HG03103 (cell line): ENCODE measurements at regions not wholly inside any gene's neighbourhood (a gene's known extent, or its start where the extent isn't known, plus 50 kb on each side); places are given as distances from the start of the nearest gene placed in this dataset.
"Not testable (repeated sequence)": the region's sequence is repeated elsewhere in the genome, so short reads cannot be mapped to it uniquely, and the experiment has no call there.

ENCODE experiments used
- ATAC-seq: cut with Tn5 transposase; IDR thresholded peaks from one replicate; pipeline ENCODE4 v1.9.1; 2021; ENCODE audit warnings: low read depth; ENCODE audit not compliant: unreplicated experiment

DNA sequence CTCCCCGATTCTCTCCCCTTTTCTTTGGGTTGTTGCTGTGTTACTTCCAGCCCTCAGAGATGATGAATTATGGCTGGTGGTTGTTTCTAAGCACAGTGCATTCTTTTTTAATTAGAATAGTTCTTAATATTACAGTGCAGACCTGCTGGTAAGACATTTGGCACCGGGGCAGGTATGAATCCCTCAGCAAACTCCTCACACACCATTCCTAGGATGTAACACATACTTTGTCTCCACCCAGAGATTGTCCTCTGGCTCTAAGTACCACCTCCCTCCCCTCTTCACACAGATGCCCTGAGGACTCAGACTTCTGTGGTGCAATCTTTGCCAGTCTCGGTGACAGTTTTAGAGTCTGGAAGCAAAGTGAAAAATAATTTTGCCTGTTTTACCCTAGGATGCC, 143.1 kb downstream of the HLX start:
- ATAC-seq: no peak

GRCh38 chr1:221023482-221023881, 144.2 kb downstream of the HLX start:
- ATAC-seq: no peak

DNA sequence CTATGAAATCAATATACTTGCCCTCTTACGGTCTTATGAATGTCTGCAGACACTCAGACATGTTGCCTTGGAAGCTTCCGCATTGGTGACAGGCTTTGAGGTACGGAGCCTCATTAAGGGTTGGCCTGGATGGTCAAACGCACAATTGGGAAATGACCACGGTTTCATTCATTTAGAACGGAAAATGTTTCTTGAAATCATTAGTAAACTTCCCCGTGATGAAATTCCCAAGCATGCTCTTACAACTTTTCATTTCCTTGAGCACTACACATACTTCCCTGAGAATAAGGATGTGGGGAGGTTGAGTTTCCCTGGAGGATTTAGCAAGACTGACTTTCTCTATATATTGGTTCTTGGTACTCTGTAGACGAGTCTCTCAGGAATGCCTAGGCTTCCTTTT, 146.3 kb downstream of the HLX start:
- ATAC-seq: no peak

DNA sequence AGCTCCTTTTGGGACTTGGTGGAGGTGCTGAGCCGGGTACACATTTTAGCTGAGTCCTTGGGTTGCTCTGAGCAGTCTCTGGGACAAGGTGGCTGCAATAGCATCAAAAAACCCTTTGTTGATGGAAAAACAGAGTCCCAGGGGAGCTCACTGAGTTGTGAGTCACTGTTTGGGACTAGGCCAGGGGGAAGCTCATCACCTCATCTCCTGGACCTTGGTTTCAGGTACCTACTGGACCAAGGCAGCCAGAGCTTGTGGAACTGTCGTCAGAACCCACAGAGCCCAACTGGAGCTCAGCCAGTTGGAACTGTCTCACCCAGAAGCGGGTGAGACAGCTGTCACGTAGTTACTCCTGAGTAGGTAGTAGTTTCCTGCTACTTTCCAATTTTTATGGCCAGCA, 146.7 kb downstream of the HLX start:
- no peak for ATAC-seq

DNA sequence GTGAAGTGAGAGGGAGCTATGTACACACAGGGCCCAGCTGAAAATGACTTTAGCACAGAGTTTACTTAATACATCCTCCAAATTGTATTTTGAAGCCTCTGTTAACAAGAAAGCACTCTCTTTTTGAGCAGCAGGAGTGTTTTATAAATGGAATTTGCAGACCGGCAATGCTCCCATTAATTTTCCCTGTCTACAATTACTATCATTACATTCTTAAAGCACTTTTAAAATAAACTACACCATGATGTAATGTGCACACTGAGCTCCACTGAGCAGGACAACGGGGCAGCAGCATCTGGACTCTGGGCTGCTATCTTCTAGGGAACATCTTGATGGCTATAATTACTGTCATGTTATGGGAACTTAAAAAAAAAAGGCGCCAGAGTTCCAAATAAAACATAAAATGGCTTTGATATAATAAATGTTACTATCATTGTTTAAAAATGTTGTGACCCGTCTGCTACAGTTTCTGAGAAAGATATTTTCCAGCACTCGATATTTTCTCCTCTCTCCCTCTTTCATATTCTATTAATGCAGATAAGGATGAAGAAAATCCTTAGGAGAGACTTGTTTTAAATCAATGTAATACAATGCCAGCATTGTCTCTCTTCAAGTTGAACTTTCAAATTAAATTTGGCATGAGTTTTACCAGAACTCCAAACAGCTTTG, 150.9 kb downstream of the HLX start:
- ATAC-seq: no peak

- no peak for ATAC-seq
These were observed 151.7 kb downstream of the HLX start for GRCh38 chr1:221030990-221031389.

DNA sequence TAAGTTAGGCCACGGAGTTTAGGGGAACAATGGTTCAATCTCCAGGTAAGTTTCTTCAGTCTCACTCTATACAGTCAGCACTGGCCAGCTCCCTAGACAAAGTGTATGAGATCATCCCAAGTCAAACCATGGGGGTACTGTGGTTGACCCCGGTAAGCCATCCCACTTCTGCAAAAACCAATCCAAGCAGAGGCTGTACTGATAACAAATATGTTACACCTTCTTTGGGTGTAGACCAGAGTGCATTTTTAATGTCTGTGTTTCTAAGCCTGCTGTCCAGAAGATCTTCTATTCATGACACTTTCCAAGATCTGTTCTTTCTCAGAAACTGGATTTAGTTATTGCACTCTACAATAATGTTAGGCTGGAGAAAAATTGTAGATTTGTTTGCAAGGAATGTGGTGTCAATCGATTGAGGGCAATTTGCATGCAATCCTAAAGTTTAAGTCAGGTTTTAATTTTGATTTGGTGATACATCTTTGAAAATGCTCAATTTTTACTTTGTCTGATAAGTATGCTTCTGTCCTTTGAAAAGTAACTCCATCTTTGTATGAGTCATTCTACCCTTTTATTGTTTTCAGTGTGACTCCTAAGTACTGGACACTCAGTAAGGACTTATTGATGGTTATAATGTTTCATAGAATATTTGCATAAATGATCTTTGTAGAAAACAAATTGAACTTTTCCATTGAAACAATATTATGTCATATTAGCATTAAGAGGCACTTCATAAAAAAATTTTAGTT, 152.4 kb downstream of the HLX start:
- no peak for ATAC-seq

DNA sequence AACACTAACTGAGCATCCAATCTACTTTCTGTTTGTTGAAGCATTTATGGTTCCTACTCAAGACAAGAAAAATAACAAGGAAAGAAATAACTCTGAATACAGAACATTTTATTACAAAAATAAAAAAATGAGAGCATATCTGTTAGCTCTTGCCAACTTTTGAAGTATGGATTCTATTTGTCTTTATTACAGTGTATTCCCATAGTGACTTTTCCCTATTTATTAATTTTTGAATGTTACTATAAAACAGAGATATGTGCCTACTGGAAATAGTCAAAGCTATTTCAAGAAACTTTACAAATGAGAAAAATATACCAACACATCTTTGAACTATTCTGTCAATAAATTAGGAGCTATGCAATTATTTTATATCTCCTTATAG, 153.0 kb downstream of the HLX start:
- ATAC-seq: no peak

- ATAC-seq: no peak
These were observed 153.5 kb downstream of the HLX start for GRCh38 chr1:221032637-221033280.

DNA sequence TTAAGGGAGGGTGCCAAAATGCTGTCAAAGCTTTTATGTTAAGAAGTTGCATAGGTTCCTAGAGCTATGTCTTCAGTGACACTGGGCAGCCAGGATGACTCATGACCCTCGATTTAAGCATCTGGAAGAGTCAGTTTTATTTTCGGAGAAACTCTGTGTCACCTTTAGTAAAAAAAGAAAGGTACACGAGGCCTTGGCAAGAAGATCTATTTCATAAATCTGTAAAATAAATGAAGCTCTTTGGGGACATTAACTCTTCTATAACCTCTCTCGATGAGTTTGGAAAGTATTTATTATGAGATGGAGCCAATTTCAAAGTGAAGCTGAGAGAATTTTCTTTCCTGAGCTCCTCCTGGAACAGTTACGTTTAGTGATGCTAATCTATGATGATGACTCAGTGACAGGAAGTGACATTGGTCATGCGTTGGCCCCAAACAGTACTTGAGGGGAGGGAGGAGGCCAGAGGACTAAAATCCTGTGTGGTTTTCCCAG, 156.5 kb downstream of the HLX start:
- ATAC-seq: no peak

DNA sequence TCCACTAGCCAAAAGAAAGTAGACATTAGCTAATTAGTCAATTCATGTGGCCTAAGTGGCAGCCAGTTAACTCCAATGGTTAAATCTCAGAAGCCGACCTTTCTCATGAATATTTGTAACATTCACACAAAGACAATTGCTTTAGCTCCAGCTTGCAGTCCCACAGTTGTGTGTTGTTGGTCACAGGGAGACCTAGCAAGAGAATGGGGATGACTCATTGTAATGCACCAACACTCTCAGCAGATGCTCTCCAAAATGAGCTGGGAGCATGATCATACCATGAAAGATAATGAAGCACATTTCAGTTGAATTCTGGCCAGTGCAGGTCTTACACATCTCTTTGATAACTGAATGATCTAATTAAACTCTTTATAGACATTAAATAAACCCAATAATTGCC, 160.4 kb downstream of the HLX start:
- ATAC-seq: no peak

GRCh38 chr1:221040101-221040500, 160.9 kb downstream of the HLX start:
- no peak for ATAC-seq

- no peak for ATAC-seq
These were observed 161.5 kb downstream of the HLX start for GRCh38 chr1:221040691-221041285.

- ATAC-seq: no peak
These were observed 165.3 kb downstream of the HLX start for GRCh38 chr1:221044538-221044937.

GRCh38 chr1:221045151-221045550, 165.9 kb downstream of the HLX start:
- ATAC-seq: no peak

DNA sequence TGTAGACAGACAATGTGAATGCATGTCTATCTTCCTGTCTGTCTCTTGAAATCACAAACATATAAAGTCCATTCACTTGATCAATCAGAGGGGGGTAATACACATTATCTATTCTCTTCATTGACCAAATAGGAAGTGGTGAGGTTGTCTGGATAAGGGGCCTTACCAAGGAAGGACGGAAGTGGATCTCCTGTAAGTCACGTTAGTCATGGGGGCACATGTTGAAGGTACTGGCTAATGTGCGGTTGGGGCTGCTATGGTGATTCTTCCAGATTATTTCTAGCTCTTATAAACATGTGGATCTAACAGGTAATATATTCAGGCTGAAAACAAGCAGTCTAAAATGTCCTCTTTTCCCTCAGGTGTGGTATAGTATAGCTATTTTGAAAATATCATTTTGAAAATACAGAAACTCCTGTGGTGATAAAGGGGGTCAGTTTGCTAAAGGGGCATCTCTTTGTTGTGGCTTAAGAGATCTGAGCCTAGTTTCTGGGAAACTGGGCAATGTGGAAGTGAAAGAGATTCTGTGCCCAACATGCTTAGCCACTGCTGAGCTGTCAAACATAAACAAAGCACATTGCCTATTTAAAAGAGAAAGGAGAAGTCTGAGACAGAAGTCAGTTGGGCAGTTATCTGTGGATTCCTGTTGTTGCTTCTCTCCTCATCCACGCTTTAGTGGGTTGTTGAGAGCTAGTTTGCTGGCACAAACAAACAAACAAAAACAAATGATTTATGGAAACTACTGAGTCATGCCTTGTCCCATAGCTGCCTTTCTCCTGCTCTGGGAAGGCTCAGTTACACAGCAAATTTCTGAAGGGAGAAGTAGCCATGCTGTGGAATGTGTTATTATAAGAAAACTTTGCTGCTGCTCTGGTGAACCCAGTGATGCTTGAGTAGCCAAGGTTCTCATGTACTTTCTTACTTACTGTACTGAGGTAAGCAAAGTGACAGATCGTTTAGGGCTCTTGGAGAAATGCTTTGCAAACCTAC, 166.9 kb downstream of the HLX start:
- ATAC-seq: peak; percentile 83

DNA sequence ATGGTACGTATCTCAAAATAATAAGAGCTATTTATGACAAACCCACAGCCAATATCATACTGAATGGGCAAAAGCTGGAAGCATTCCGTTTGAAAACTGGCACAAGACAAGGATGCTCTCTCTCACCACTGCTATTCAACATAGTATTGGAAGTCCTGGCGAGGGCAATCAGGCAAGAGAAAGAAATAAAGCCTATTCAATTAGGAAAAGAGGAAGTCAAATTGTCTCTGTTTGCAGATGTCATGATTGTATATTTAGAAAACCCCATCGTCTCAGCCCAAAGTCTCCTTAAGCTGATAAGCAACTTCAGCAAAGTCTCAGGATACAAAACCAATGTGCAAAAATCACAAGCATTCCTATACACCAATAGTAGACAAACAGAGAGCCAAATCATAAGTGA, 172.1 kb downstream of the HLX start:
- ATAC-seq: not testable (repeated sequence)

- no peak for ATAC-seq
These were observed 174.6 kb downstream of the HLX start for GRCh38 chr1:221053889-221054288.

DNA sequence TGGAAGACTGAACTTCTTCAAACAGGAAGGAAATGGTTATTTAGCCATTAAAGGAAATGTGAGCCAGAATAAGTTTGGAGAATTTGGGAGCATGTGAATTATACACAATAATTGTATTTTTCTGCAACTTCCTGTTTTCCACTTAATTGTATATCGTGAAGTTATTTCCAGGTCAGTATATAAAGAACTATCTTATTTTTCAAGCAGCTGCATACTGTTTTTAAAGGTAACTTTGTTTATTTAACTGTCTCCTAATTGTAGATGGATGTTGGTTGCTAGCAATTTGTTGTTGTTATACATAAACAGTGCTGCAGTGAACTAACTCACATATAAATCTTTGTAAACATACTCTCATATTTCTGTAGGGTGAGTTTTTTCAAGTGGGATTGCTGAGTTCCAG, 180.3 kb downstream of the HLX start:
- no peak for ATAC-seq

- ATAC-seq: no peak
These were observed 184.4 kb downstream of the HLX start for GRCh38 chr1:221063651-221064050.
